Astrocyte (in vitro differentiated cells and primary cell): ENCODE measurements at regions not wholly inside any gene's neighbourhood (a gene's known extent, or its start where the extent isn't known, plus 50 kb on each side); places are given as distances from the start of the nearest gene placed in this dataset.

ENCODE experiments used
- CTCF ChIP-seq: IDR thresholded peaks from 2 replicates; pipeline ENCODE4 v1.5.1; 2011; ENCODE audit warnings: low read depth, mild to moderate bottlenecking, inconsistent platforms, low read length, moderate library complexity; ENCODE audit not compliant: insufficient read depth
- EZH2 ChIP-seq: IDR thresholded peaks from 2 replicates; pipeline ENCODE4 v1.6.1; 2012; ENCODE audit warnings: mild to moderate bottlenecking, low read length, inconsistent platforms; ENCODE audit not compliant: insufficient read depth

DNA sequence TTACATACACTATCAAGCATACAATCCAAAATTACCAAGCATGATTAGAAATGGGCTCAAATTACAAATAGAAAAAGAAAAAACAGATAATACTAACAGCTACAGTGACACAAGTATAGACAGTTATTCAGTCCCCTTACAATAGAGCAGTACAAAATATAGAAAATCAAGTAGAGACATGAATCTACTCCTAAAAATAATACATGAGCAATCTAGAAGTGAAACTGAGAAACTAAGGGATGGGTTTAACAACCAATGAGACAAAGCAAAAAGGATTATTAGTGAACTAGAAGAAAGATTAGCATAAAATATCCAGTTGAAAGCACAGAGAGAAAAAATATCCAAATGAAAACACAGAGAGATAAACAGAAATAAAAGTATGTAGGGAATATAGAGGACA lies 426.7 kb downstream of the TBC1D4 start:
- TF ChIP-seq CTCF (no peak), EZH2 (no peak)
